DMS 273 (cell line): ENCODE measurements at regions not wholly inside any gene's neighbourhood (a gene's known extent, or its start where the extent isn't known, plus 50 kb on each side); places are given as distances from the start of the nearest gene placed in this dataset.

Source experiments
- DNase-seq: peaks from one replicate; lab custom pipeline; 2025; ENCODE audit not compliant: unreplicated experiment; lab: John Stamatoyannopoulos, UW

DNA sequence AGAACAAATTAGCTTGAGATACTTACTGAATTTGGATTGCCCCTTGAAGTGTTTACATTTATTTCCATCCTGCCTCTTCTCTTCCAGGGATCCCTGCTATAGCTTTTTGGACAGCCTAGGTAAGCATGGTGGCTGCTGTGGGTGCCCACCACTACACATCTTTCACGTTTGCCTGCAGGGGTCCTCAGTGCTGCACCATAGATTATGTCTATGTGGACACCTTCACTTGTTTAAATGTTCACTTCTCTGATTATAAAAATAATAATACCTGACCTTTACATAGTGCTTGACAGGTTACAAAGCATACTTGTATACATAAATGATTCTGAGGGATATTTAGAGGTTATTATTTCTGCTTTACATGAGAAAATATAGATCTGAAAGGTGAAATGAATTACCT lies 67.9 kb upstream of the SLC4A4 start:
- peak; percentile 64 for DNase-seq

- DNase-seq = no peak
These were observed 65.8 kb upstream of the SLC4A4 start for GRCh38 chr4:71272976-71273375.

GRCh38 chr4:71275004-71275403 lies 63.8 kb upstream of the SLC4A4 start:
- no peak for DNase-seq

- DNase-seq = no peak
These were observed 63.2 kb upstream of the SLC4A4 start for GRCh38 chr4:71275570-71275969.

- no peak for DNase-seq
These were observed 61.5 kb upstream of the SLC4A4 start for GRCh38 chr4:71277353-71277752.

DNA sequence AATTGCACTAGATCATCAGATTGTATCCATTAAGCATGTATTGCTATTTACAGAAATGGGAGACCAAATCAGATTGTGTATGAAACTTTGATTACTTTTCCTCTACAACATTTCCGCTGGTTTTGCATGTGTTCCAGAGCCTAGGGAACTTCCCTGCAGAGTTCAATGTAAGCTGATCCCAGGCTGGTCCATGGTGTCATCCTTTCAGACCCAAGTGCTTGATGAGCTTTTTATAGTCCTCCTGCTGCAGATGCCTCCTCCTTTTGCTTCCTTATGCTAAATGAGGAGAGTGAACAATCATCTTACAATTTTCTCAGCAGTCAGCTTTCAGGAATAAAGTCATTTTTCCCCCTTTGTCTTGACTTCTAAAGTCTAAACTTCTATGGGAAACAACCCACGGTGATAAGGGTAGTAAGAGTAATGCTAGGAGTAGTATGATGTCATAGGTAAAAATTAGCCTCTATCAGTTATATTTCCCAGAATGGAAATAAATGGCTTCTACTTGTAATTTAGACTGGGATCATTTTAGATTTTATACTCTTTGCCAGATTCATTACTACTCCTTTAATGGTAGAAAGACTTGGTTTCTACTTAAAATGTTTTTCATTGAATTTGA lies 55.1 kb upstream of the SLC4A4 start:
- DNase-seq = no peak

DNA sequence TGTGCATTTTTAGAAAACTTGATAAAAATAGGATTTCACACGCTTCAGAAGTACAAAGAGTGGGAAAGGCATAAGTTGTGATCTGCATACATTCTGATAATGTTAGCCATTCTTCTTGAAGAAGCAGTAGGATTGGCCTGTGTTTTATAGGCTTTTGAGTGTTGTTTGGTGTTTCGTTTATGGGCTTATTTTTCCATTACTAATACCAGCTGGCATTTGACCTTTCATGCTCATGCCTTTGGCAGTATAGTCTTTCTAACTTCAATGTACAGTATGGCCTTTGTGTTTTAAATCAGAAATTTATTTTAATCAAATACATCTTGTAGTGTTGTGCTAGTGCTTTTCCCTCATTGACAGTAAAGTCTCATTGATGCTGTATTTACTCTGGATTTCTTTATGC lies 51.5 kb upstream of the SLC4A4 start:
- no peak for DNase-seq

DNA sequence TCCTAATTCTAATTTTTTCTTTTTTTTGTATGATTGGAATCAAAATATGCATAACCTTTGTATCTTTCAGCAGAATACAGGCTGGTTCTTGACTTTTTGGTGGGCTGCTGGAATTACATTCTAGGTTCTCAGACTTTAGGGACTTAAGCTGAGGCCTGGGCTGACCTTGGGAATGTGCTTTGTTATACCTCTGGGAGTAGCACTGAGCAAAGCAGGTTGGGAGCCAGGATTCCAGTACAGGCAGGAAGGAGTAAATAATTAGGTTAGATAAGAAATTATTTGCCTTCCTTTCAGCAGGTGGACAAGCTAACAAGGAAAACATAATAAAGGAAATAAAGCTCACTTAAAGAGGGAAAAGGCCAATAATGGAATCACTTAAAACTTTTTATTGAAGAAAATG lies 49.9 kb upstream of the SLC4A4 start:
- DNase-seq = no peak
